ENCODE measurements at regions not wholly inside any gene's neighbourhood (a gene's known extent, or its start where the extent isn't known, plus 50 kb on each side); places are given as distances from the start of the nearest gene placed in this dataset.

DNA sequence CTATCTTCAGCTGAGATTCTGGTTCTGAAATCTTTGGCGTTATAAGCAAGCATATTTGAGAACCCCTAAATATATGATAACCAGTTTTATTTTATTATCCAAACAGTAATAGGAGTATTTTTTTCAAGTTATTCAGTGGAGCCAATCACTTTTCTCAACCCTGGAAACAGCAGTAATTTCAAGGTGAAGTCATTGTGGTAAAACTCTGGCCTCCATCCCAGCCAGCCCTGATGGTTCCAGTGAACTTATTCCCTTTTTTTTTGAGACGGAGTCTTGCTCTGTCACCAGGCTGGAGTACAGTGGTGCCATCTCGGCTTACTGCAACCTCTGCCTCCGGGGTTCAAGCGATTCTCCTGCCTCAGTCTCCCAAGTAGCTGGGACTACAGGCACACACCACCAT, 545.4 kb upstream of the IL12A start:
- no peak overlapping the region for H3K4me3 ChIP-seq (ENCODE audit: low read depth, low read length)
- TF ChIP-seq, protein P1, sequence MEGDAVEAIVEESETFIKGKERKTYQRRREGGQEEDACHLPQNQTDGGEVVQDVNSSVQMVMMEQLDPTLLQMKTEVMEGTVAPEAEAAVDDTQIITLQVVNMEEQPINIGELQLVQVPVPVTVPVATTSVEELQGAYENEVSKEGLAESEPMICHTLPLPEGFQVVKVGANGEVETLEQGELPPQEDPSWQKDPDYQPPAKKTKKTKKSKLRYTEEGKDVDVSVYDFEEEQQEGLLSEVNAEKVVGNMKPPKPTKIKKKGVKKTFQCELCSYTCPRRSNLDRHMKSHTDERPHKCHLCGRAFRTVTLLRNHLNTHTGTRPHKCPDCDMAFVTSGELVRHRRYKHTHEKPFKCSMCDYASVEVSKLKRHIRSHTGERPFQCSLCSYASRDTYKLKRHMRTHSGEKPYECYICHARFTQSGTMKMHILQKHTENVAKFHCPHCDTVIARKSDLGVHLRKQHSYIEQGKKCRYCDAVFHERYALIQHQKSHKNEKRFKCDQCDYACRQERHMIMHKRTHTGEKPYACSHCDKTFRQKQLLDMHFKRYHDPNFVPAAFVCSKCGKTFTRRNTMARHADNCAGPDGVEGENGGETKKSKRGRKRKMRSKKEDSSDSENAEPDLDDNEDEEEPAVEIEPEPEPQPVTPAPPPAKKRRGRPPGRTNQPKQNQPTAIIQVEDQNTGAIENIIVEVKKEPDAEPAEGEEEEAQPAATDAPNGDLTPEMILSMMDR (IDR thresholded peaks at IDR 0.05; ENCODE audit: insufficient read depth, low read length, poor library complexity, severe bottlenecking), result no peak
- H3K27me3 ChIP-seq (ENCODE audit: control insufficient read depth, insufficient read depth, low read length), result no peaks in the 10 kb centered on the region
- no peak for DNase-seq (ENCODE audit: low read depth)
- H3K36me3 ChIP-seq (ENCODE audit: control insufficient read depth, insufficient read depth, low read length), result no peaks in the 10 kb centered on the region

DNA sequence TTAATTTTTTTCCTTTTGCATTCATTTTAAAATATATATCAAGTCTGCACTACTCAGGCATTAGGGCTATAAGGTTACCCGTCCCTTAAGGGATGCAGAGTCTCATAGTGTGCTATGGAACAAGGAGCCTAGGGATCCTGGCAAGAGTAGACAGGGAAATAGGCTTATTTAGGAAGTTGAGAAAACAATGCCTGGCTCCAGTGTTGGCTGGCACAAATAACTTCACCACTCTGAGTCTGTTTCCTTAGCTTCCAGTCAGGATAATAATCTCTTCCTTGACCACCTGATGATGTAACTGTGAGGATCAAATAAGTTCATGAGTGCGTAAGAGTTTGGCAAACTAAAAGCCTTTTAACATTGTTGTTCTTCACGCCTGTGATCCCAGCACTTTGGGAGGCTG, 540.8 kb upstream of the IL12A start:
- Histone ChIP-seq H3K4me3 (ENCODE audit: low read depth, low read length) (no peak overlapping the region), H3K36me3 (ENCODE audit: control insufficient read depth, insufficient read depth, low read length) (no peaks in the 10 kb centered on the region), H3K27me3 (ENCODE audit: control insufficient read depth, insufficient read depth, low read length) (no peaks in the 10 kb centered on the region)
- DNase-seq (ENCODE audit: low read depth), result no peak
- TF ChIP-seq, protein P1 (IDR thresholded peaks at IDR 0.05; ENCODE audit: insufficient read depth, low read length, poor library complexity, severe bottlenecking), result no peak

DNA sequence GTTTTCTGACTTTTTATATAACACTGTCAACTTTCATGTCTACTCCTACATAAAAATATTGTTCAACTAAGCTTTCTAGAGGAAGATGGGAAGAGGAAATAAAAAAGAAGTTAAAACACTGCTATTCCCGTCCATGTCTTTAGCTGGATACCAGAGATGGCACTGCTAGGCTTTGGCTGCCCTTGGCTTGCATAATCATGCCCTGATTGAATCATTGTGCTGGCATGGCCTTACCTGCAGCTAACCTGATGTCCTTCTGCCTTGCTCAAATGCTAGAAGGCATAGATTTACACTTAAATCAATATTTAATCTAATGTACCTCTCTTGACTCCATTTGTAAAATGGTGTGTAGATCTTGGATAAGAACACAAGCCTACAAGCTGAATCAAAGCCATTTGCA, 539.7 kb upstream of the IL12A start:
- Histone ChIP-seq H3K27me3 (ENCODE audit: control insufficient read depth, insufficient read depth, low read length) (no peaks in the 10 kb centered on the region), H3K36me3 (ENCODE audit: control insufficient read depth, insufficient read depth, low read length) (no peaks in the 10 kb centered on the region), H3K4me3 (ENCODE audit: low read depth, low read length) (no peak overlapping the region)
- TF ChIP-seq, protein P1 (IDR thresholded peaks at IDR 0.05; ENCODE audit: insufficient read depth, low read length, poor library complexity, severe bottlenecking), result no peak
- DNase-seq (ENCODE audit: low read depth), result no peak

DNA sequence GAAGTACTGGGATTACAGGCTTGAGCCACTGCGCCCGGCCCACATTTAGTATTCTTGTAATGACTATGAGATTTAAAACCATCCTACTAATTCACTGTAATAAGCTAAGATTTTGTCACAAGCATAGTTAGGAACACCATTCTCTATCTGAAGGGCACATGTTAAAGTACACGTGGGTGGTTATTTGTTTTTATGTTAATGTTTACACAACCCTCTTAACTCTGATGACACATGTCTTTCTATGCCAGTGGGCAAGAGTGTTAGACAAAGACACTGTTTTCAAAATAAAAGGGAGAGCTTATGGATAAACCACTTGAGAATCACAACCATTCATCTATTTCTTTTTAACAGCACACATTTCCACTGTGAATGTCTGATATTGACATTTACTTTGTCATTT, 537.6 kb upstream of the IL12A start:
- no peak for DNase-seq (ENCODE audit: low read depth)
- Histone ChIP-seq H3K27me3 (ENCODE audit: control insufficient read depth, insufficient read depth, low read length) (no peaks in the 10 kb centered on the region), H3K36me3 (ENCODE audit: control insufficient read depth, insufficient read depth, low read length) (no peaks in the 10 kb centered on the region), H3K4me3 (ENCODE audit: low read depth, low read length) (no peak overlapping the region)
- TF ChIP-seq, protein P1 (IDR thresholded peaks at IDR 0.05; ENCODE audit: insufficient read depth, low read length, poor library complexity, severe bottlenecking), result no peak

DNA sequence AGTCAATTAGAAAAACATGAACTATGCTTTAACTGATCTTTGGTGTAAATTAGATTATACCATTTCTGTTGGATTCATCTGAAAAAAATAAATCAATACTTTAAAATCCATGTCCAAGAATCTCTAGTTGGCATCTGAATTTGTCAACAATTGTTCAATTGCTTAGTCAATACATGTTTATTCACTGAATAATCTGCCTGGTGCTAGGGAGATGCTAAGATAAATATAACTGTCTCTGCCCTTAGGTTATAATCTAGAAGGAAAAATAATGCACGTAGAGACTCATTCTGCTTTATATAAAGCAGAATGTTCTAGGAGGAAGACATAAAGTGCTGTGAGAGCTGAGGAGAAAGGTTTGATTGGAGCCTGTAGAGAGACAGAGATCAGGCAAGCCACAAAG, 537.2 kb upstream of the IL12A start:
- DNase-seq (ENCODE audit: low read depth), result no peak

DNA sequence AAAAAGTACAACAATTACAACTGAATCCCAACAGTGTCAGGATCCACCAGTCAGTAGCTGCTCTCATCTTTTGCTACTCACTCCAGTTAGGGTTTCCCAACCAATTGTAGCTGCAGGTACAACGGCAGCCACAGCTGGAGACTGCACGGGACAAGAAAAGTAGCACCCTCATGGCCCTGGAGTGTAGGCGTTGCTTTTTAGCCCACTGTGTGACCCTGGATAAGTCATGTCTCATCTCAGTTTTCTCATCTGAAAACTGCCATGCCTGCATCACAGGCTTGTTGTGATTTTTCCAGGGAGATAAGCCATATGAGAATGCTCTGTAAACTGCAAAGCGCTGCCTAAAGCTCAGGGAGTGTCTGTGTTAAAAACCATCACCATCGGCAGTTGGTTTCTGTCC, 535.6 kb upstream of the IL12A start:
- TF ChIP-seq, protein P1 (IDR thresholded peaks at IDR 0.05; ENCODE audit: insufficient read depth, low read length, poor library complexity, severe bottlenecking), result no peak
- no peak for DNase-seq (ENCODE audit: low read depth)
- Histone ChIP-seq H3K4me3 (ENCODE audit: low read depth, low read length) (no peak overlapping the region), H3K27me3 (ENCODE audit: control insufficient read depth, insufficient read depth, low read length) (no peaks in the 10 kb centered on the region), H3K36me3 (ENCODE audit: control insufficient read depth, insufficient read depth, low read length) (no peaks in the 10 kb centered on the region)

More for the DNA sequence above, 537.2 kb upstream of the IL12A start:
- H3K4me3 ChIP-seq (ENCODE audit: low read depth, low read length), result no peak overlapping the region
- H3K27me3 ChIP-seq (ENCODE audit: control insufficient read depth, insufficient read depth, low read length), result no peaks in the 10 kb centered on the region
- TF ChIP-seq, protein P1 (IDR thresholded peaks at IDR 0.05; ENCODE audit: insufficient read depth, low read length, poor library complexity, severe bottlenecking), result no peak
- no peaks in the 10 kb centered on the region for H3K36me3 ChIP-seq (ENCODE audit: control insufficient read depth, insufficient read depth, low read length)
